ENCODE measurements at regions not wholly inside any gene's neighbourhood (a gene's known extent, or its start where the extent isn't known, plus 50 kb on each side); places are given as distances from the start of the nearest gene placed in this dataset.

GRCh38 chr11:26231252-26231661, 100.7 kb upstream of the ANO3 start (continued):
- peak; percentile 84 for TF ChIP-seq MEF2A (IDR thresholded peaks at IDR 0.05; ENCODE audit: borderline replicate concordance, low read depth)
- peak; percentile 80 for TF ChIP-seq ZBTB33 (IDR thresholded peaks at IDR 0.05; ENCODE audit: borderline replicate concordance, low read depth)
- no peak for TF ChIP-seq USF2 (IDR thresholded peaks at IDR 0.05; ENCODE audit: borderline replicate concordance, low read depth, low read length)
- no peak for TF ChIP-seq USF1 (IDR thresholded peaks at IDR 0.05; ENCODE audit: borderline replicate concordance, low read depth)
- no peak for TF ChIP-seq GATA2 (CRISPR knock-in tag; IDR thresholded peaks at IDR 0.05)
- no peak; the same call in 1 of the 2 replicates for TF ChIP-seq ELF1 (IDR thresholded peaks at IDR 0.05)
- no peak for TF ChIP-seq EZH2phosphoT487 (IDR thresholded peaks at IDR 0.05; ENCODE audit: borderline replicate concordance, low read depth)
- TF ChIP-seq MXI1 (IDR thresholded peaks at IDR 0.05; ENCODE audit: low read depth, low read length) = no peak
- TF ChIP-seq, protein P1, sequence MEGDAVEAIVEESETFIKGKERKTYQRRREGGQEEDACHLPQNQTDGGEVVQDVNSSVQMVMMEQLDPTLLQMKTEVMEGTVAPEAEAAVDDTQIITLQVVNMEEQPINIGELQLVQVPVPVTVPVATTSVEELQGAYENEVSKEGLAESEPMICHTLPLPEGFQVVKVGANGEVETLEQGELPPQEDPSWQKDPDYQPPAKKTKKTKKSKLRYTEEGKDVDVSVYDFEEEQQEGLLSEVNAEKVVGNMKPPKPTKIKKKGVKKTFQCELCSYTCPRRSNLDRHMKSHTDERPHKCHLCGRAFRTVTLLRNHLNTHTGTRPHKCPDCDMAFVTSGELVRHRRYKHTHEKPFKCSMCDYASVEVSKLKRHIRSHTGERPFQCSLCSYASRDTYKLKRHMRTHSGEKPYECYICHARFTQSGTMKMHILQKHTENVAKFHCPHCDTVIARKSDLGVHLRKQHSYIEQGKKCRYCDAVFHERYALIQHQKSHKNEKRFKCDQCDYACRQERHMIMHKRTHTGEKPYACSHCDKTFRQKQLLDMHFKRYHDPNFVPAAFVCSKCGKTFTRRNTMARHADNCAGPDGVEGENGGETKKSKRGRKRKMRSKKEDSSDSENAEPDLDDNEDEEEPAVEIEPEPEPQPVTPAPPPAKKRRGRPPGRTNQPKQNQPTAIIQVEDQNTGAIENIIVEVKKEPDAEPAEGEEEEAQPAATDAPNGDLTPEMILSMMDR (IDR thresholded peaks at IDR 0.05) = no peak
- TF ChIP-seq REST (IDR thresholded peaks at IDR 0.05; ENCODE audit: low read depth, low read length) = no peak
- TF ChIP-seq CHD2 (IDR thresholded peaks at IDR 0.05; ENCODE audit: low read length, partially characterized antibody) = no peak
- TF ChIP-seq JUND (IDR thresholded peaks at IDR 0.05) = peak; percentile 98
- TF ChIP-seq RXRA (IDR thresholded peaks at IDR 0.05; ENCODE audit: borderline replicate concordance, low read depth) = peak; percentile 92; the same call in 1 of the 2 replicates
- TF ChIP-seq IRF3 (IDR thresholded peaks at IDR 0.05; ENCODE audit: low read depth, low read length) = no peak
- no peak for TF ChIP-seq SMC3 (IDR thresholded peaks at IDR 0.05; ENCODE audit: low read depth, low read length)
- TF ChIP-seq NRF1 (IDR thresholded peaks at IDR 0.05; ENCODE audit: low read depth, low read length) = no peak
- peak; percentile 91 for TF ChIP-seq NFIC (IDR thresholded peaks at IDR 0.05; ENCODE audit: borderline replicate concordance)
- no peak for TF ChIP-seq RFX5 (IDR thresholded peaks at IDR 0.05; ENCODE audit: low read length)
- TF ChIP-seq TAF1 (IDR thresholded peaks at IDR 0.05; ENCODE audit: borderline replicate concordance, low read depth, low read length) = peak; percentile 45; the same call in 1 of the 2 replicates

Data from SK-N-SH (cell line).